ENCODE measurements at regions not wholly inside any gene's neighbourhood (a gene's known extent, or its start where the extent isn't known, plus 50 kb on each side); places are given as distances from the start of the nearest gene placed in this dataset.

GRCh38 chr13:27673911-27674310, 52.2 kb downstream of the POLR1D start:
- TF ChIP-seq POLR2AphosphoS5 (IDR thresholded peaks at IDR 0.05) (no peak), CTCF (IDR thresholded peaks at IDR 0.05) (no peak), POLR2A (IDR thresholded peaks at IDR 0.05; ENCODE audit: low read depth) (no peak), EP300 (IDR thresholded peaks at IDR 0.05) (no peak)
- H3K27me3 ChIP-seq, result no peaks in the 10 kb centered on the region
- H3K36me3 ChIP-seq, result no peaks in the 10 kb centered on the region
- intact Hi-C loops (cut with DNase I), result no loop called here
- H3K9me3 ChIP-seq, result no peaks in the 10 kb centered on the region
- 86% methylated on average over 1 of the region's 1 CpG for WGBS
- no peak overlapping the region for H3K27ac ChIP-seq (replicated peaks in 1 of 4)
- no peak for DNase-seq (ENCODE audit: extremely low spot score)
- H3K4me1 ChIP-seq, result peaks cover 0 to 8% (median 0%) of the 10 kb centered on the region in 4 donors
- no peak overlapping the region for H3K4me3 ChIP-seq

GRCh38 chr13:27678306-27679040, 56.8 kb downstream of the POLR1D start:
- H3K27ac ChIP-seq (replicated peaks in 1 of 4), result no peak overlapping the region
- H3K4me1 ChIP-seq, result peaks cover 0 to 8% (median 0%) of the 10 kb centered on the region in 4 donors
- TF ChIP-seq POLR2AphosphoS5 (IDR thresholded peaks at IDR 0.05) (no peak), POLR2A (IDR thresholded peaks at IDR 0.05; ENCODE audit: low read depth) (no peak), EP300 (IDR thresholded peaks at IDR 0.05) (no peak), CTCF (IDR thresholded peaks at IDR 0.05) (no peak)
- no peaks in the 10 kb centered on the region for H3K27me3 ChIP-seq
- H3K36me3 ChIP-seq, result no peaks in the 10 kb centered on the region
- 79% methylated on average over 6 of the region's 6 CpGs for WGBS
- intact Hi-C loops (cut with DNase I), result no loop called here
- H3K4me3 ChIP-seq, result no peak overlapping the region
- no peaks in the 10 kb centered on the region for H3K9me3 ChIP-seq
- no peak for DNase-seq (ENCODE audit: extremely low spot score)

GRCh38 chr13:27679396-27679795, 57.7 kb downstream of the POLR1D start:
- Histone ChIP-seq H3K4me1 (no peaks in the 10 kb centered on the region), H3K27ac (replicated peaks in 1 of 4) (no peak overlapping the region), H3K27me3 (no peaks in the 10 kb centered on the region), H3K36me3 (no peaks in the 10 kb centered on the region), H3K9me3 (peaks cover 0 to 3% (median 1%) of the 10 kb centered on the region in 4 donors), H3K4me3 (no peak overlapping the region)
- intact Hi-C loops (cut with DNase I), result no loop called here
- TF ChIP-seq POLR2AphosphoS5 (IDR thresholded peaks at IDR 0.05) (no peak), EP300 (IDR thresholded peaks at IDR 0.05) (no peak), CTCF (IDR thresholded peaks at IDR 0.05) (no peak), POLR2A (IDR thresholded peaks at IDR 0.05; ENCODE audit: low read depth) (no peak)
- DNase-seq (ENCODE audit: extremely low spot score), result no peak
- WGBS, result 95% methylated on average over 1 of the region's 1 CpG

GRCh38 chr13:27679896-27680295, 58.2 kb downstream of the POLR1D start:
- Histone ChIP-seq H3K4me3 (no peak overlapping the region), H3K27me3 (no peaks in the 10 kb centered on the region), H3K36me3 (no peaks in the 10 kb centered on the region), H3K4me1 (no peaks in the 10 kb centered on the region), H3K9me3 (peaks cover 0 to 8% (median 3%) of the 10 kb centered on the region in 4 donors), H3K27ac (replicated peaks in 1 of 4) (no peak overlapping the region)
- intact Hi-C loops (cut with DNase I), result no loop called here
- no peak for DNase-seq (ENCODE audit: extremely low spot score)
- TF ChIP-seq POLR2A (IDR thresholded peaks at IDR 0.05; ENCODE audit: low read depth), result no peak
- TF ChIP-seq CTCF (IDR thresholded peaks at IDR 0.05), result no peak
- TF ChIP-seq EP300 (IDR thresholded peaks at IDR 0.05), result no peak
- no peak for TF ChIP-seq POLR2AphosphoS5 (IDR thresholded peaks at IDR 0.05)
- WGBS, result 78% methylated on average over 5 of the region's 5 CpGs

- Histone ChIP-seq H3K27ac (replicated peaks in 1 of 4) (no peak overlapping the region), H3K9me3 (peaks cover 0 to 12% (median 4%) of the 10 kb centered on the region in 4 donors), H3K4me3 (no peak overlapping the region), H3K27me3 (peaks cover 0 to 4% (median 0%) of the 10 kb centered on the region in 4 donors), H3K36me3 (no peaks in the 10 kb centered on the region), H3K4me1 (no peaks in the 10 kb centered on the region)
- no peak for DNase-seq (ENCODE audit: extremely low spot score)
- intact Hi-C loops (cut with DNase I), result no loop called here
- TF ChIP-seq POLR2A (IDR thresholded peaks at IDR 0.05; ENCODE audit: low read depth) (no peak), EP300 (IDR thresholded peaks at IDR 0.05) (no peak), POLR2AphosphoS5 (IDR thresholded peaks at IDR 0.05) (no peak), CTCF (IDR thresholded peaks at IDR 0.05) (no peak)
Observed at GRCh38 chr13:27680465-27680864, 58.8 kb downstream of the POLR1D start.
